ENCODE measurements at regions not wholly inside any gene's neighbourhood (a gene's known extent, or its start where the extent isn't known, plus 50 kb on each side); places are given as distances from the start of the nearest gene placed in this dataset.

GRCh38 chr16:11487289-11487688 lies 99.4 kb downstream of the LITAF start:
- no peaks in the 10 kb centered on the region for H3K36me3 ChIP-seq (ENCODE audit: insufficient read depth, low read length)
- H3K4me2 ChIP-seq (ENCODE audit: low read length) = no peak overlapping the region
- H3K9me3 ChIP-seq (ENCODE audit: low read length) = peaks cover 25% of the 10 kb centered on the region; the same call in 1 of the 2 replicates
- no peak overlapping the region for H3K4me3 ChIP-seq (ENCODE audit: low read depth, low read length, poor library complexity, severe bottlenecking)
- ChIA-PET CTCF (ENCODE audit: unreplicated experiment) (no interaction called here), POLR2A (no interaction called here)
- TF ChIP-seq EZH2phosphoT487 (IDR thresholded peaks at IDR 0.05; ENCODE audit: borderline replicate concordance, low read depth, low read length) = no peak
- no peak for TF ChIP-seq CTCF (conservative IDR thresholded peaks at IDR 0.05; ENCODE audit: low read length)
- no peaks in the 10 kb centered on the region for H4K20me1 ChIP-seq (ENCODE audit: insufficient read depth, low read length)
- H2AFZ ChIP-seq (ENCODE audit: low read length) = no peak overlapping the region
- DNase-seq (ENCODE audit: low spot score) = no peak
- H3K27ac ChIP-seq (ENCODE audit: low read depth, low read length, poor library complexity, severe bottlenecking) = no peak overlapping the region
- intact Hi-C loops (cut with micrococcal nuclease; ENCODE audit: unreplicated experiment) = no loop called here
- no peaks in the 10 kb centered on the region for H3K4me1 ChIP-seq (ENCODE audit: insufficient read depth, low read length, poor library complexity, severe bottlenecking)
- H3K79me2 ChIP-seq (ENCODE audit: insufficient read depth, low read depth, low read length) = no peaks in the 10 kb centered on the region
- BruUV-seq (replicated peaks) = no TSS peak
- H3K9me2 ChIP-seq (ENCODE audit: insufficient read depth, low read length) = no peaks in the 10 kb centered on the region

GRCh38 chr16:11488304-11488703 lies 98.4 kb downstream of the LITAF start:
- no peaks in the 10 kb centered on the region for H3K9me2 ChIP-seq (ENCODE audit: insufficient read depth, low read length)
- TF ChIP-seq EZH2phosphoT487 (IDR thresholded peaks at IDR 0.05; ENCODE audit: borderline replicate concordance, low read depth, low read length) (no peak), CTCF (conservative IDR thresholded peaks at IDR 0.05; ENCODE audit: low read length) (no peak)
- H3K4me3 ChIP-seq (ENCODE audit: low read depth, low read length, poor library complexity, severe bottlenecking) = no peak overlapping the region
- no peak overlapping the region for H3K4me2 ChIP-seq (ENCODE audit: low read length)
- ChIA-PET POLR2A (no interaction called here), CTCF (ENCODE audit: unreplicated experiment) (no interaction called here)
- H4K20me1 ChIP-seq (ENCODE audit: insufficient read depth, low read length) = no peaks in the 10 kb centered on the region
- 0 out of 2 replicates have a peak, but pooled peaks cover 17% of the 10 kb centered on the region for H3K9me3 ChIP-seq (ENCODE audit: low read length)
- no peak overlapping the region for H2AFZ ChIP-seq (ENCODE audit: low read length)
- intact Hi-C loops (cut with micrococcal nuclease; ENCODE audit: unreplicated experiment) = no loop called here
- H3K36me3 ChIP-seq (ENCODE audit: insufficient read depth, low read length) = no peaks in the 10 kb centered on the region
- no peak for DNase-seq (ENCODE audit: low spot score)
- no peaks in the 10 kb centered on the region for H3K4me1 ChIP-seq (ENCODE audit: insufficient read depth, low read length, poor library complexity, severe bottlenecking)
- BruUV-seq (replicated peaks) = no TSS peak
- no peak overlapping the region for H3K27ac ChIP-seq (ENCODE audit: low read depth, low read length, poor library complexity, severe bottlenecking)
- H3K79me2 ChIP-seq (ENCODE audit: insufficient read depth, low read depth, low read length) = no peaks in the 10 kb centered on the region

GRCh38 chr16:11491524-11491923 lies 95.2 kb downstream of the LITAF start:
- CTCF ChIA-PET (ENCODE audit: unreplicated experiment) = no interaction called here
- peaks cover 24% of the 10 kb centered on the region for H3K4me1 ChIP-seq (ENCODE audit: insufficient read depth, low read length, poor library complexity, severe bottlenecking)
- no peak overlapping the region for H2AFZ ChIP-seq (ENCODE audit: low read length)
- POLR2A ChIA-PET = no interaction called here
- no peaks in the 10 kb centered on the region for H3K9me2 ChIP-seq (ENCODE audit: insufficient read depth, low read length)
- no peaks in the 10 kb centered on the region for H3K79me2 ChIP-seq (ENCODE audit: insufficient read depth, low read depth, low read length)
- no peak for TF ChIP-seq EZH2phosphoT487 (IDR thresholded peaks at IDR 0.05; ENCODE audit: borderline replicate concordance, low read depth, low read length)
- TF ChIP-seq CTCF (conservative IDR thresholded peaks at IDR 0.05; ENCODE audit: low read length) = no peak
- H3K36me3 ChIP-seq (ENCODE audit: insufficient read depth, low read length) = no peaks in the 10 kb centered on the region
- H3K4me3 ChIP-seq (ENCODE audit: low read depth, low read length, poor library complexity, severe bottlenecking) = no peak overlapping the region
- no peak for DNase-seq (ENCODE audit: low spot score)
- intact Hi-C loops (cut with micrococcal nuclease; ENCODE audit: unreplicated experiment) = no loop called here
- BruUV-seq (replicated peaks) = no TSS peak
- no peak overlapping the region for H3K4me2 ChIP-seq (ENCODE audit: low read length)
- H4K20me1 ChIP-seq (ENCODE audit: insufficient read depth, low read length) = no peaks in the 10 kb centered on the region
- H3K27ac ChIP-seq (ENCODE audit: low read depth, low read length, poor library complexity, severe bottlenecking) = no peak overlapping the region
- H3K9me3 ChIP-seq (ENCODE audit: low read length) = 0 out of 2 replicates have a peak, but pooled peaks cover 6% of the 10 kb centered on the region
